ENCODE measurements at regions not wholly inside any gene's neighbourhood (a gene's known extent, or its start where the extent isn't known, plus 50 kb on each side); places are given as distances from the start of the nearest gene placed in this dataset.

GRCh38 chr1:57704231-57704630, 280.4 kb upstream of the DAB1 start:
- Histone ChIP-seq H3K9ac (ENCODE audit: low read length) (no peak overlapping the region), H3K36me3 (ENCODE audit: insufficient read depth, low read length) (no peaks in the 10 kb centered on the region), H3K27ac (ENCODE audit: low read depth, low read length) (no peak overlapping the region), H3K9me3 (ENCODE audit: insufficient read depth, low read depth, low read length) (peaks cover 3% of the 10 kb centered on the region), H4K20me1 (ENCODE audit: insufficient read depth, low read length) (no peaks in the 10 kb centered on the region), H3K4me1 (ENCODE audit: insufficient read depth, low read length) (no peaks in the 10 kb centered on the region), H3K4me2 (ENCODE audit: low read length) (no peak overlapping the region), H3K4me3 (ENCODE audit: insufficient read depth, low read depth, low read length) (no peak overlapping the region), H3K27me3 (ENCODE audit: insufficient read depth, low read length) (no peaks in the 10 kb centered on the region), H3K79me2 (ENCODE audit: insufficient read depth, low read length) (no peaks in the 10 kb centered on the region), H2AFZ (ENCODE audit: low read depth, low read length) (no peak overlapping the region)
- Mint-ChIP-seq H3K4me1 (ENCODE audit: low read depth, unreplicated experiment) (no peaks in the 10 kb centered on the region), H3K9me3 (ENCODE audit: unreplicated experiment) (no peaks in the 10 kb centered on the region), H3K36me3 (ENCODE audit: low read depth, unreplicated experiment) (no peaks in the 10 kb centered on the region), H3K27ac (ENCODE audit: unreplicated experiment) (no peak overlapping the region), H3K4me3 (ENCODE audit: unreplicated experiment) (no peak overlapping the region), H3K27me3 (ENCODE audit: low read depth, unreplicated experiment) (no peaks in the 10 kb centered on the region)
- FAIRE-seq (no peak), DNase-seq (ENCODE audit: low read depth) (no peak)
- no peak for TF ChIP-seq EZH2 (IDR thresholded peaks at IDR 0.05; ENCODE audit: insufficient read depth, low read length)

DNA sequence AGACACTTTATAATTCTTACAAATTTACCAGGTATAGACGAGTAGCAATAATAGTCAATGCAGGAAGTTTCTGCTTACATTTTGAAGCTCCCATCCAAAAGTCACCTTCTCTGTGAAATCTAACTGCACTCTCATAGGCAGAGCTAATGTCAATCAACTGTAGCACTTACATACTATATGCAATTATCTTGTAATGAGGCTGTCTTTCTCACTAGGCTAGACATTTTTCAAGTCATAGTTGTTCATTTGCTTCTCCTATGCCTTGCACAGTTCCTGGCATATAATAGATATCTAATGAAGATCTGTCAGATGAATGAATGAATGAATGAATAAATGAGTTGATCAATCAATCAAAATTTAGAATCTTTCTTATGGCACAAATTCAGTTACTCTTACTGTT, 273.0 kb upstream of the DAB1 start:
- H4K20me1 ChIP-seq (ENCODE audit: insufficient read depth, low read length) = no peaks in the 10 kb centered on the region
- FAIRE-seq (no peak), DNase-seq (ENCODE audit: low read depth) (no peak)
- no peaks in the 10 kb centered on the region for H3K9me3 ChIP-seq (ENCODE audit: insufficient read depth, low read depth, low read length)
- Mint-ChIP-seq H3K4me1 (ENCODE audit: low read depth, unreplicated experiment) (no peaks in the 10 kb centered on the region), H3K27ac (ENCODE audit: unreplicated experiment) (no peak overlapping the region), H3K27me3 (ENCODE audit: low read depth, unreplicated experiment) (no peaks in the 10 kb centered on the region), H3K36me3 (ENCODE audit: low read depth, unreplicated experiment) (no peaks in the 10 kb centered on the region), H3K9me3 (ENCODE audit: unreplicated experiment) (peaks cover 4% of the 10 kb centered on the region), H3K4me3 (ENCODE audit: unreplicated experiment) (no peak overlapping the region)
- no peak overlapping the region for H3K27ac ChIP-seq (ENCODE audit: low read depth, low read length)
- no peaks in the 10 kb centered on the region for H3K36me3 ChIP-seq (ENCODE audit: insufficient read depth, low read length)
- TF ChIP-seq, protein P1, sequence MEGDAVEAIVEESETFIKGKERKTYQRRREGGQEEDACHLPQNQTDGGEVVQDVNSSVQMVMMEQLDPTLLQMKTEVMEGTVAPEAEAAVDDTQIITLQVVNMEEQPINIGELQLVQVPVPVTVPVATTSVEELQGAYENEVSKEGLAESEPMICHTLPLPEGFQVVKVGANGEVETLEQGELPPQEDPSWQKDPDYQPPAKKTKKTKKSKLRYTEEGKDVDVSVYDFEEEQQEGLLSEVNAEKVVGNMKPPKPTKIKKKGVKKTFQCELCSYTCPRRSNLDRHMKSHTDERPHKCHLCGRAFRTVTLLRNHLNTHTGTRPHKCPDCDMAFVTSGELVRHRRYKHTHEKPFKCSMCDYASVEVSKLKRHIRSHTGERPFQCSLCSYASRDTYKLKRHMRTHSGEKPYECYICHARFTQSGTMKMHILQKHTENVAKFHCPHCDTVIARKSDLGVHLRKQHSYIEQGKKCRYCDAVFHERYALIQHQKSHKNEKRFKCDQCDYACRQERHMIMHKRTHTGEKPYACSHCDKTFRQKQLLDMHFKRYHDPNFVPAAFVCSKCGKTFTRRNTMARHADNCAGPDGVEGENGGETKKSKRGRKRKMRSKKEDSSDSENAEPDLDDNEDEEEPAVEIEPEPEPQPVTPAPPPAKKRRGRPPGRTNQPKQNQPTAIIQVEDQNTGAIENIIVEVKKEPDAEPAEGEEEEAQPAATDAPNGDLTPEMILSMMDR (IDR thresholded peaks at IDR 0.05; ENCODE audit: insufficient read depth, low read depth, low read length) = no peak
- no peak for TF ChIP-seq EZH2 (IDR thresholded peaks at IDR 0.05; ENCODE audit: insufficient read depth, low read length)
- H3K4me1 ChIP-seq (ENCODE audit: insufficient read depth, low read length) = no peaks in the 10 kb centered on the region
- no peak overlapping the region for H2AFZ ChIP-seq (ENCODE audit: low read depth, low read length)
- H3K27me3 ChIP-seq (ENCODE audit: insufficient read depth, low read length) = no peaks in the 10 kb centered on the region
- no peak overlapping the region for H3K4me2 ChIP-seq (ENCODE audit: low read length)
- no peak overlapping the region for H3K4me3 ChIP-seq (ENCODE audit: insufficient read depth, low read depth, low read length)
- H3K79me2 ChIP-seq (ENCODE audit: insufficient read depth, low read length) = no peaks in the 10 kb centered on the region
- no peak overlapping the region for H3K9ac ChIP-seq (ENCODE audit: low read length)

DNA sequence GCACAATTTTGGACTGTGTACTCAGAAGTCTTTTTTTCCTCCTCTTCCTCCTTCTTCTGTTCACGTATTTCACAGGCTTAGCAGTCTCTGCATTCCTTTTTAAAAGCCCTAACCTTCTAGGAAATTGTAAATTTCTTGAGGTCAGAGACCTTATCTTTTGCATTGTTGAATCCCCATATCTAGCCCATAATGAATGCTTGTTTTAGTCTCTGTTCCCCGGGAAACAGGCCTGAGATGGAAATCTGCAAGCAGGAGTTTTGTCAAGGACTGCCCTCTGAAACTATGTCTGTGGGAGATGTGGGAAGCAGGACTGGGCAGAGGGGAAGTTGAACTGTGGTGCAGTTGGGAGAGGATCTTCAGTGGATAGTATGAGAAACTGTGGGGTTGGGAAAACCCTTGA, 272.2 kb upstream of the DAB1 start:
- H3K36me3 Mint-ChIP-seq (ENCODE audit: low read depth, unreplicated experiment) = no peaks in the 10 kb centered on the region
- no peak overlapping the region for H3K4me3 Mint-ChIP-seq (ENCODE audit: unreplicated experiment)
- Histone ChIP-seq H3K4me3 (ENCODE audit: insufficient read depth, low read depth, low read length) (no peak overlapping the region), H2AFZ (ENCODE audit: low read depth, low read length) (no peak overlapping the region), H3K9ac (ENCODE audit: low read length) (no peak overlapping the region), H3K4me1 (ENCODE audit: insufficient read depth, low read length) (no peaks in the 10 kb centered on the region), H3K9me3 (ENCODE audit: insufficient read depth, low read depth, low read length) (no peaks in the 10 kb centered on the region), H3K4me2 (ENCODE audit: low read length) (no peak overlapping the region), H4K20me1 (ENCODE audit: insufficient read depth, low read length) (no peaks in the 10 kb centered on the region), H3K27ac (ENCODE audit: low read depth, low read length) (no peak overlapping the region), H3K27me3 (ENCODE audit: insufficient read depth, low read length) (no peaks in the 10 kb centered on the region), H3K36me3 (ENCODE audit: insufficient read depth, low read length) (no peaks in the 10 kb centered on the region), H3K79me2 (ENCODE audit: insufficient read depth, low read length) (no peaks in the 10 kb centered on the region)
- no peaks in the 10 kb centered on the region for H3K27me3 Mint-ChIP-seq (ENCODE audit: low read depth, unreplicated experiment)
- FAIRE-seq = no peak
- DNase-seq (ENCODE audit: low read depth) = no peak
- H3K27ac Mint-ChIP-seq (ENCODE audit: unreplicated experiment) = no peak overlapping the region
- no peak for TF ChIP-seq EZH2 (IDR thresholded peaks at IDR 0.05; ENCODE audit: insufficient read depth, low read length)
- TF ChIP-seq, protein P1 (IDR thresholded peaks at IDR 0.05; ENCODE audit: insufficient read depth, low read depth, low read length) = no peak
- no peaks in the 10 kb centered on the region for H3K4me1 Mint-ChIP-seq (ENCODE audit: low read depth, unreplicated experiment)
- H3K9me3 Mint-ChIP-seq (ENCODE audit: unreplicated experiment) = peaks cover 7% of the 10 kb centered on the region

All from astrocyte (in vitro differentiated cells and primary cell).